ENCODE measurements at regions not wholly inside any gene's neighbourhood (a gene's known extent, or its start where the extent isn't known, plus 50 kb on each side); places are given as distances from the start of the nearest gene placed in this dataset.

DNA sequence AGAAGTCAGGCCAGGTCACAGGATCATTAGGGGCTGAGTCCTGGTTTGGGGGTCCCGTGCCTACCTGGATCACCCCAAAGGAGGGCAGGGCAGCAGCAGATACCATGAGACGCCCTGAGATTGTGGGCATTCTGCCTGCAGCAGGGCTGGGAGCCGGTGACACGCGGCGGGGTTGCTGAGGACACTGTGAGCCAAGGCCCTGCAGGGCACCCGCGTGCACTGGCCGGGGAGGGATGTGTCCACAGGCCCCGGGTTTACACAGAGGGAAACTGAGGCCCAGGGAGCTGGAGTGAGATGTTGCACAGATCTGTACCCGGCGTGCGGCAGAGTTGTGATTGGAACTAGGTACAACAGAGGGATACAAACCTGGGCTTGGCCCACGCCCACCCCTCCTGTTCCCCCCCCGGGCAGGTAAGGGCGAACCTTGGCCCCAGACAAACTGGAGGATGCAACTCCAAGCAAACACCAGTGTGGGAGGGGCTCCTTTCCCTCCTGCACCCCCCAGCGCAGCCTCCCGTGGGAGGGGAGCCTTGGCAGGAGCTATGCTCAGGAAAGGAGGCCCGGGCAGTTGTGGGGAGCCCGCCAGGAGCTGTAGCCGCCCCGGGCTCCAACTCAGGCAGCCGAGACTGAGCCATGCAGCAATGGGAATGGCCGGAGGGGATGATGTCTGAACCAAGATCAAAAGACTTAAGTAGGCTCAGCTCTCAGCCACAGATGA, 91.3 kb downstream of the ENGASE start:
- no peak for DNase-seq
- in situ Hi-C loops (cut with MboI; ENCODE audit: low pct_unique_long_range_greater_than_20kb, low sequenced_read_pairs), result no loop called here

- in situ Hi-C loops (cut with MboI; ENCODE audit: low pct_unique_long_range_greater_than_20kb, low sequenced_read_pairs), result no loop called here
- DNase-seq, result no peak
These were observed 90.5 kb downstream of the ENGASE start for GRCh38 chr17:79164913-79165695.

GRCh38 chr17:79164408-79164807, 89.8 kb downstream of the ENGASE start:
- in situ Hi-C loops (cut with MboI; ENCODE audit: low pct_unique_long_range_greater_than_20kb, low sequenced_read_pairs), result no loop called here

DNA sequence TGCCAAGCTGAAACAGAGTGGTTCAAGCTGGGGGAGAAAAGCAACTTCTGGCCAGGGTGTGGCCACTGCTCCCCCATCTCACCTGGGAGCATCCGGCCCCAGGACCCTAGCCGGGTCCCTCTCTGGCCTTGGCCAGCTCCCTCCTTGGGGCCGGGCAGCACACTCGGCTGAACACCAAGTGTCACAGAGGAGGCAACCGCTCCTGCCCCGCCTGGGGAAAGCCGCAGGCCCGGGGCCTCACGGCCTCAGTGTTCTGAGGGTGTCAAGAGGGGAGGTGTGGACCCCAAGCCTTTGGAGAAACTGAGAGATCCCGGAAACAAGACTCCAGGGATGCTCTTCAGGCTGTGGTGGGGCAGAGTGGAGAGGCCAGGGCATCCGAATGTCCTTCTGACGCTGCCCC, 88.4 kb downstream of the ENGASE start:
- in situ Hi-C loops (cut with MboI; ENCODE audit: low pct_unique_long_range_greater_than_20kb, low sequenced_read_pairs), result no loop called here
- no peak for DNase-seq

More at GRCh38 chr17:79164408-79164807, 89.8 kb downstream of the ENGASE start:
- DNase-seq, result no peak

GRCh38 chr17:79162012-79162963, 87.7 kb downstream of the ENGASE start:
- in situ Hi-C loops (cut with MboI; ENCODE audit: low pct_unique_long_range_greater_than_20kb, low sequenced_read_pairs), result no loop called here
- DNase-seq, result no peak

GRCh38 chr17:79160980-79161636, 86.5 kb downstream of the ENGASE start:
- in situ Hi-C loops (cut with MboI; ENCODE audit: low pct_unique_long_range_greater_than_20kb, low sequenced_read_pairs), result no loop called here
- DNase-seq, result peak; percentile 48

GRCh38 chr17:79159926-79160325, 85.3 kb downstream of the ENGASE start:
- DNase-seq, result no peak
- in situ Hi-C loops (cut with MboI; ENCODE audit: low pct_unique_long_range_greater_than_20kb, low sequenced_read_pairs), result no loop called here

DNA sequence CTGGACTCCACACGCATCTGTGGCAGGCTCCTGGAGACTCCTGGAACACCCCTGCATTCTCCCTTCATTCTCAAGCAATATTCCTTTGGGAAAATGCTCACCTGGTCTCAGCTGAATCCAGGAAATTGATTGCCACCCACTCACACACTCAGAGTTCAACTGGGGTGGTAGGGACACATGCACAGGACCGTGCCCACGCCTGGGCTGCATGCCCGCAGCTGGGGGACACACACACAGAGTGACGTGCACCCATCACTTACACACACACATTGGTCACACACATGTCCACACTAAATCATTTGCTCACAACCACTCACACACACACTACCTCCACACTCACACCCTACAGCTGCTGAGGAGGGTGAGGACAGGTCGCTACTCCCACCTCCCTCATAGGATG, 84.8 kb downstream of the ENGASE start:
- in situ Hi-C loops (cut with MboI; ENCODE audit: low pct_unique_long_range_greater_than_20kb, low sequenced_read_pairs), result no loop called here
- DNase-seq, result no peak

- in situ Hi-C loops (cut with MboI; ENCODE audit: low pct_unique_long_range_greater_than_20kb, low sequenced_read_pairs), result no loop called here
- no peak for DNase-seq
These were observed 82.0 kb downstream of the ENGASE start for GRCh38 chr17:79156463-79157095.

- DNase-seq, result no peak
- in situ Hi-C loops (cut with MboI; ENCODE audit: low pct_unique_long_range_greater_than_20kb, low sequenced_read_pairs), result no loop called here
These were observed 81.1 kb downstream of the ENGASE start for GRCh38 chr17:79155701-79156100.

DNA sequence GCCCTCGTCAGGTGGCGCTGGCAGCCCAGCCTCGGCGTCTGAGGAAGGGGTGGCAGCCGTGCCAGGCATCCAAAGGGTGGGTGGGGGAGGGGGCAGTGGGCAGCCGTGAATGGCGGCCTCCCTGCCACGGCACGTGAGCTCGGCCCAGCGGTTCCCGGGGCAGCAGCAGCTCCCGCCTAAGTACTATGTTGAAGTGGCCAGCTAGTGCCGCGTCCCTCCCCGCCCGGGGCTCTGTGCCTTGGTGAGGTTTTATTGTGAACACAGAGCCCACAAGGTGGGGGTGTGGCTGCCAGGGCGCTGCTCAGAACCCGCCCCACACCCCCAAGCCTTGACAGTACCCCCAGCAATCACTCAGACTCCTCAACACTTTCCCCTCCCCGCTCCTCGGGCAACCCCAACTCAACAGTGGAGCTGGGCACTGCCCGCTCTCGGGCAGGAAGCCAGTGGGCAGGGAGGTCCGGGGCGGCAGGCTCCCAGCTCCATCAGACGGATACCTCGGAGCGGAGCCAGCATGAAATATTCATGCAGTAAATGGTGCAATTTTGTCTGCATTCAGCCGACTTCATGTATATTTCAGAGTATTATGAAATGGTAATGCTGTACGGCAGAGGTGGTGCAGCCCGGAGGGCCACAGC, 80.4 kb downstream of the ENGASE start:
- in situ Hi-C loops (cut with MboI; ENCODE audit: low pct_unique_long_range_greater_than_20kb, low sequenced_read_pairs), result no loop called here
- DNase-seq, result no peak

GRCh38 chr17:79154446-79154845, 79.8 kb downstream of the ENGASE start:
- in situ Hi-C loops (cut with MboI; ENCODE audit: low pct_unique_long_range_greater_than_20kb, low sequenced_read_pairs), result no loop called here
- no peak for DNase-seq

DNA sequence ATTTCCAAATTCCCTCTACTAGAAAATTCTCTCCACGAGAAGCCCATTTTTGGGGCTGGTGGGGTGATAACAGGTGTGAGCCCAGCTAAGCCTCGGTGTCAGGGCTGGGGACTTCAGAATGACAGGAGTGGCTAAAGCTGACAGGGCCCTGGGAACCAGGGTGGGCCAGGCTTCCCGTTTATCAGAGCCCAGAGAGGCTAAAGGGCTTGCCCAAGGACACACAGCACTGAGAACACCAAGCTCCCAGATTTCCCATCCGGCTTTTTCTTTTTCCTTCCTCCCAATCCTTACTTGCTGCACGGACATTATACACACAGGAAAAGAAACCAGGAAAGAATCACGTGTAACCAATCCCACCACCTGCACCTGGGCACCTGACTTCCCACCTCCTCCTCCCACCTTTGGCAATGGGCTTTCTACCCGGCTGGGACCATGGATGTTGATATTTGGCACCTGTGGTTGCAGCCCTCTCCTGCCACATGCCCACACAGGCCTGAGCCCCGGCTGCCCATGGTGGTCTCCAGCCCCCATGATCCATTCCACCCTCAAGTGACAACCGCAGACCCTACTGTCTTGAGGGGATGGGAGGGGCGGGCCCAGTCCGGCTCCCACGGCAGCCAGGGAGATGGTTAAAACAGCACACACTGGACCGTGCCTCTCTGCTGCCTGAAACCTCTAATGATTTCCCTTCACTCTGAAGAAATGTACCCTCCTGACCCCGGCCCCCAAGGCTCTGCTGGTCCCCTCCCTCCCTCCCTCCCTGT, 78.9 kb downstream of the ENGASE start:
- DNase-seq, result no peak
- in situ Hi-C loops (cut with MboI; ENCODE audit: low pct_unique_long_range_greater_than_20kb, low sequenced_read_pairs), result no loop called here

- in situ Hi-C loops (cut with MboI; ENCODE audit: low pct_unique_long_range_greater_than_20kb, low sequenced_read_pairs), result no loop called here
- no peak for DNase-seq
These were observed 78.0 kb downstream of the ENGASE start for GRCh38 chr17:79152636-79153035.

- DNase-seq, result no peak
- in situ Hi-C loops (cut with MboI; ENCODE audit: low pct_unique_long_range_greater_than_20kb, low sequenced_read_pairs), result no loop called here
These were observed 77.5 kb downstream of the ENGASE start for GRCh38 chr17:79152110-79152509.

GRCh38 chr17:79150799-79151198, 76.2 kb downstream of the ENGASE start:
- DNase-seq, result no peak
- in situ Hi-C loops (cut with MboI; ENCODE audit: low pct_unique_long_range_greater_than_20kb, low sequenced_read_pairs), result no loop called here

GRCh38 chr17:79150035-79150733, 75.6 kb downstream of the ENGASE start:
- in situ Hi-C loops (cut with MboI; ENCODE audit: low pct_unique_long_range_greater_than_20kb, low sequenced_read_pairs), result no loop called here

More at GRCh38 chr17:79150035-79150733, 75.6 kb downstream of the ENGASE start:
- no peak for DNase-seq

Data from KBM-7 (cell line).